Upper lobe of right lung (tissue), 1 donor: ENCODE measurements at regions not wholly inside any gene's neighbourhood (a gene's known extent, or its start where the extent isn't known, plus 50 kb on each side); places are given as distances from the start of the nearest gene placed in this dataset.

Experiments used
- ATAC-seq: fragments of 200-7000 bp; cut with Tn5 transposase; one replicate; pipeline ENCODE4 v1.9.1; 2020; ENCODE audit warnings: mild to moderate bottlenecking, moderate library complexity
- DNase-seq: peaks from one replicate; pipeline ENCODE4 v3.0.0-alpha.2; 2020
- H3K27ac ChIP-seq: fragments of 200-600 bp; one replicate; pipeline ENCODE4 v1.8.0; 2022
- H3K27me3 ChIP-seq: fragments of 200-600 bp; one replicate; pipeline ENCODE4 v1.8.0; 2022; ENCODE audit warnings: mild to moderate bottlenecking
- H3K36me3 ChIP-seq: fragments of 200-600 bp; one replicate; pipeline ENCODE4 v1.8.0; 2022
- H3K4me1 ChIP-seq: fragments of 200-600 bp; one replicate; pipeline ENCODE4 v1.8.0; 2022
- H3K4me3 ChIP-seq: fragments of 200-600 bp; one replicate; pipeline ENCODE4 v1.8.0; 2022; ENCODE audit warnings: mild to moderate bottlenecking
- H3K9me3 ChIP-seq: fragments of 200-600 bp; one replicate; pipeline ENCODE4 v1.8.0; 2022
- intact Hi-C: fragments of 100-400 bp; cut with DNase I; formaldehyde crosslinking; loops from one replicate; pipeline ENCODE4 v1.11.0; 2022
- TF ChIP-seq, protein P1 (sequence below): fragments of 200-600 bp; IDR thresholded peaks from one replicate; pipeline ENCODE4 v1.8.0; 2022; ENCODE audit warnings: antibody characterized with exemption
- donor health status: DM: no; HTN: yes; CAD: no; lungs with severe emphysema.

DNA sequence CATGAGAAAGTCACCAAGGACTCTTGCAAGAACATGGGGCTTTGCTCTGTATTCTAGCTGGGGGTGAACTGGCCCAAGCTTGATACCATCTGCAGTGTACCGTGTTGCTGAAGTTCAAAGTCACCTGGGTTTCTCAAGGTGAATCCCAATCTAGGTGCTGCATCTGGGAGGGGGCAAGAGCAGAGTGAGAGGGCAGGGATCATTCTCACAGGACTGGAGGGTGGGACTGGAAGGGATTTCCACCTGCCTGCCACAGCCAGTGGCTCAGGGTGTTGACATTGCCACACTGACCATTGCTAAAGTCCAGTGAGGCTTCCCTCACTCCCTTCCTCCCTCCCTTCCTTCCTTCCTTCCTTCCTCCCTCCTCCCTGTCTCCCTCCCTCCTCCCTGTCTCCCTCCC lies 98.7 kb downstream of the MYCN start:
- Histone ChIP-seq H3K27me3 (no peaks in the 10 kb centered on the region), H3K4me3 (no peak overlapping the region), H3K9me3 (no peaks in the 10 kb centered on the region), H3K36me3 (no peaks in the 10 kb centered on the region), H3K4me1 (no peaks in the 10 kb centered on the region), H3K27ac (no peak overlapping the region)
- TF ChIP-seq, protein P1, sequence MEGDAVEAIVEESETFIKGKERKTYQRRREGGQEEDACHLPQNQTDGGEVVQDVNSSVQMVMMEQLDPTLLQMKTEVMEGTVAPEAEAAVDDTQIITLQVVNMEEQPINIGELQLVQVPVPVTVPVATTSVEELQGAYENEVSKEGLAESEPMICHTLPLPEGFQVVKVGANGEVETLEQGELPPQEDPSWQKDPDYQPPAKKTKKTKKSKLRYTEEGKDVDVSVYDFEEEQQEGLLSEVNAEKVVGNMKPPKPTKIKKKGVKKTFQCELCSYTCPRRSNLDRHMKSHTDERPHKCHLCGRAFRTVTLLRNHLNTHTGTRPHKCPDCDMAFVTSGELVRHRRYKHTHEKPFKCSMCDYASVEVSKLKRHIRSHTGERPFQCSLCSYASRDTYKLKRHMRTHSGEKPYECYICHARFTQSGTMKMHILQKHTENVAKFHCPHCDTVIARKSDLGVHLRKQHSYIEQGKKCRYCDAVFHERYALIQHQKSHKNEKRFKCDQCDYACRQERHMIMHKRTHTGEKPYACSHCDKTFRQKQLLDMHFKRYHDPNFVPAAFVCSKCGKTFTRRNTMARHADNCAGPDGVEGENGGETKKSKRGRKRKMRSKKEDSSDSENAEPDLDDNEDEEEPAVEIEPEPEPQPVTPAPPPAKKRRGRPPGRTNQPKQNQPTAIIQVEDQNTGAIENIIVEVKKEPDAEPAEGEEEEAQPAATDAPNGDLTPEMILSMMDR, result no peak
- intact Hi-C loops, result no loop called here
- DNase-seq (no peak), ATAC-seq (no peak)

DNA sequence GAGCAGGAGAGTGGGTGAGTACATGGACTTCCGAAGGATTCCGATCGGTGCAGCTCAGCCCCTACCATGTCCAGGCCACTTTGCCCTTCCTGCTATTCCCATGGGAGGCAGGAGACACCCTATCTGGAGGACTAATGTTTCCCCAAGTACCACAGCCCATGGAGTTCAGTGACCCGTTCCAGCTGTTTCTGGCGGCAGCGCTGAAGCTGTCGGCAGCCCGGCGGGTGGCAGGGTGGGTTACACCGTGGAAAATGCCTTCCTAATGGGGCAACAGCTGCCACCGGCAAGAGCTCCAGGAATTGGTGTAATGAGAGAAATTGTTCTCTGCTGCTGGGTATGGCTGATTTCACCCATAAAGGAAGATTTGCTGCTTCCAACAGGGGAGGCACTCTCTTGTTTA lies 98.3 kb downstream of the MYCN start:
- Histone ChIP-seq H3K27me3 (no peaks in the 10 kb centered on the region), H3K4me3 (no peak overlapping the region), H3K4me1 (no peaks in the 10 kb centered on the region), H3K36me3 (no peaks in the 10 kb centered on the region), H3K27ac (no peak overlapping the region), H3K9me3 (no peaks in the 10 kb centered on the region)
- TF ChIP-seq, protein P1, result no peak
- no peak for DNase-seq
- no peak for ATAC-seq
- intact Hi-C loops, result no loop called here

DNA sequence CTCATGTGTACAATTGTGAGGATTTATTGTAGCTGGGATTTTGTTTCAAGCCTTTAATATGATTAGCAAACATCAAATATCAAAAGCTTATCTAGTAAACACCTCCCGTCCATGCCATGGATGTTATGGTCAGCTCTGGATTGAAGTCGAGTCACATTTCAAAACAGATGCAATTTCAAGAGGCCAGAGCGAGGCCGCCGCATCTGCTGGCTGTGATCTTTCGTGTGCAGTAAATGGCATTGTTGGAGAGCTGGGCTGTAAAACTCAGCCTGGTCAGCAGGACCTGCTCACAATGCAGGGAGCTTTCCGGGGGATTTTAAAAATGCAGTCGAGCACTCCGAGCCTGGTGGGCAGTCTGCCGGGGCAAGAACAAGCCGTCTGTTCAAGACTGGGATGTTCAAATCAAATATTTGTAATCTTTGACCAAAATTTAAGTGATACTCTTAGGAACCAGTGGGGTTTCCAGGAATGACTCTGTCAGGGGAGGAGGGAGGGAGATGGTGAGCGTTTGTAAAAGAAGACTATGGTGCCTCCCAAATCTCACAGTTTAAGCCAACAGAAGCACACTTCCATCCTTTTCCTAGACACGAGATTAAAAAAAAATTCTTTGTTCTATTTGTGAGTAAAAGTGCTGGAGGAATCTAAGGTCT lies 97.6 kb downstream of the MYCN start:
- Histone ChIP-seq H3K27me3 (no peaks in the 10 kb centered on the region), H3K27ac (no peak overlapping the region), H3K4me3 (no peak overlapping the region), H3K36me3 (no peaks in the 10 kb centered on the region), H3K9me3 (no peaks in the 10 kb centered on the region), H3K4me1 (no peaks in the 10 kb centered on the region)
- DNase-seq, result no peak
- intact Hi-C loops, result no loop called here
- TF ChIP-seq, protein P1, result no peak
- ATAC-seq, result no peak

DNA sequence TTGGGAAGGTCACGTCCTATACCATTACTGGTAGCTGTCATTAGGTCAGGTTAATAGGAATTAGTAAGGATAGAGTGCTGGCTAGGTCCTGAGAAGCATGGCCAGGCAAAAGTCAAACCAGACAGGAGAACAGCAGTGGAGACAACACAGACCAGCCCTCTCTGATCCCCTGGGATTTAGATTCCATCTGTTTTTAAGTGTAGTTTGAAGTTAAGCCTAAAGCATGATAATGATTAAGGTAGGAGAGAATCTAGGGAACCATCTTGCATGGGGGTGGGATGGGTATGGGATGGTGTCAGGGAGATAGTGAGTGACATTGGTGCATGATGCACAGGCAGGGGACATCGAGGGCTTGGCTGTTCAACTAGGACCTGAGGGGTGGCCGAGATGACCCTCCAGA lies 96.6 kb downstream of the MYCN start:
- intact Hi-C loops, result no loop called here
- TF ChIP-seq, protein P1, result no peak
- no peaks in the 10 kb centered on the region for H3K27me3 ChIP-seq
- no peak overlapping the region for H3K4me3 ChIP-seq
- ATAC-seq, result no peak
- no peaks in the 10 kb centered on the region for H3K4me1 ChIP-seq
- H3K36me3 ChIP-seq, result no peaks in the 10 kb centered on the region
- H3K27ac ChIP-seq, result no peak overlapping the region
- no peak for DNase-seq
- no peaks in the 10 kb centered on the region for H3K9me3 ChIP-seq

DNA sequence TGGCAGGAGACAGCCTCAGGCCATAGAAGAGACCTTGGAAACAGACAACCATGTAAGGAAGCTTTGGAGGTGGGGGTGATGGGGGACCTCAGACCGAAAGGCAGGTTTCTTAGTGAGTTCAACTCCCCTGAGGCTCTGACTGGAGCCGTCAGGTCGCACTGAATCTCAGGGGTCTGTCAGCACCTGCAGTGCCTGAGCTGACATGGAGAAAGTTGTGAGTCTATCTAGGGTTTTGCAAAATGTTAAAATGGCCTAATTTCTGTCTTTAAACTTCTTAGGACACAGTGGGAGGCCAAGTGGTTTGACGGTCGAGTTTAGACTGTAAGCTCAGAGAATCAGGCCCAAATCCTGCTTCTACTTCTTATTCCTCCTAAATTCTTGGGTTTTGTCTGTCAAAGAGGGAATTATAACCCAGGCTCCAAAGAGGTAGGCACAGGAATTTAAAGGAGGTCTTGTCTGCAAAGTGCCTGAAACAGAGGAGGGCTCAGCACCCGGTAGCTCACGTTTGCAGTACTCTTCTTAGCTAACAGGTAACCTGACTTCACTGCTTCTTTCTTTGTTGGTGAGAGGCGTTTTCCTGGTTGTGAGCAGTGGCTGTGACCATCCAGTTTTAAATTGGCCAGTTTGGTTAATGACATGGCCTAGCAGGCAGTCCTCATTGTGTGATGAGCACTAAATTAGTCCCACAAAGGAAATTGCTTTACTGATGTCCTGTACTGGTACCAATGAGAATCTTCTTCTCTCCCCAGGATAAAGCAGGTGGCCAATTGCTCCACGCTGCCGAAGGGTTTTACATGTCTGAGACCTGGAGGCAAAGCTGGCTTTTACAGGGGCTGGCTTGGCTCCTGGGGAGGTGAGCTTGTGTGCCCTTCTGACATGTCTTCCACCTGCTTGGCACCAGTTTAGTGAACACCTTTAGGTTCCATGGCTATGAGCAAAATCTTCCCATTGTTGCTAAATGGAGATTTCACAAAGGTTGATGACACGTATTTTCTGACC lies 95.7 kb downstream of the MYCN start:
- Histone ChIP-seq H3K4me3 (no peak overlapping the region), H3K27me3 (no peaks in the 10 kb centered on the region), H3K27ac (no peak overlapping the region), H3K4me1 (no peaks in the 10 kb centered on the region), H3K9me3 (no peaks in the 10 kb centered on the region), H3K36me3 (no peaks in the 10 kb centered on the region)
- ATAC-seq (no peak), DNase-seq (no peak)
- TF ChIP-seq, protein P1, result no peak
- intact Hi-C loops, result no loop called here
